ENCODE measurements at regions not wholly inside any gene's neighbourhood (a gene's known extent, or its start where the extent isn't known, plus 50 kb on each side); places are given as distances from the start of the nearest gene placed in this dataset.

DNA sequence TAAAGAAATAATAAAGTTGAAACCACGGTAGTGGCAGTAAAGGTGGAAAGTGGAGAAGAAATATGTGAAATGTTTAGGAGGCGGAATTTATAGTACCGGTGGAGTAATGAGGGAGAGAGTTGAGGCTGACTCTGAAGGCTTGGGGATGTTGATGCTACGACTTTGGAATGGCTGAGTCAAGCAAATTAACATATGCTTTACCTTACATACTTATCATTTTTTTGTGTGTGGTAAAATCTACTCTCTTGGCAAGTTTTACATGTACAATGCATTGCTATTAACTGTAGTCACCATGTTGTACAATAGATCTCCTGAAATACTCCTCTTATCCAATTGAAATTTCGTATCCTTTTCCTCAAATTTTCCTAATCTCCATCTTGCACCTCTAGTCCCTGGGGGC lies 179.0 kb downstream of the TAF11L14 start (continued):
- no peak for TF ChIP-seq ZNF462 (CRISPR knock-in tag; IDR thresholded peaks at IDR 0.05)
- no peak for TF ChIP-seq CREB1 (CRISPR knock-in tag; IDR thresholded peaks at IDR 0.05; ENCODE audit: low read depth)
- TF ChIP-seq JUNB (IDR thresholded peaks at IDR 0.05; ENCODE audit: unreplicated experiment), result no peak
- TF ChIP-seq ZNF114 (CRISPR knock-in tag; IDR thresholded peaks at IDR 0.05), result no peak
- no peak for TF ChIP-seq ETS1 (IDR thresholded peaks at IDR 0.05)

- DNase-seq (ENCODE audit: low spot score) (no peak), ATAC-seq (no peak)
- Mint-ChIP-seq H3K9me3 (no peaks in the 10 kb centered on the region), H3K36me3 (ENCODE audit: low read depth) (no peaks in the 10 kb centered on the region), H3K4me1 (no peaks in the 10 kb centered on the region), H3K27ac (no peak overlapping the region), H3K4me3 (no peak overlapping the region), H3K27me3 (ENCODE audit: insufficient read depth, low read depth, poor library complexity) (peaks cover 3% of the 10 kb centered on the region)
- no peaks in the 10 kb centered on the region for H3K36me3 ChIP-seq (ENCODE audit: insufficient read depth)
- no peaks in the 10 kb centered on the region for H3K27me3 ChIP-seq (ENCODE audit: insufficient read depth)
- H3K27ac ChIP-seq (ENCODE audit: low read depth), result no peak overlapping the region
- H3K79me2 ChIP-seq (replicated peaks; ENCODE audit: insufficient read depth), result no peaks in the 10 kb centered on the region
- H4K20me1 ChIP-seq (replicated peaks; ENCODE audit: insufficient read depth), result no peaks in the 10 kb centered on the region
- H3K9me2 ChIP-seq (ENCODE audit: insufficient read depth), result no peaks in the 10 kb centered on the region
- no peaks in the 10 kb centered on the region for H3K4me1 ChIP-seq (ENCODE audit: insufficient read depth)
- no peak overlapping the region for H3K4me2 ChIP-seq
- H3F3A ChIP-seq (replicated peaks; ENCODE audit: low read depth), result no peaks in the 10 kb centered on the region
- H3K4me3 ChIP-seq, result no peak overlapping the region
- no peak overlapping the region for H2AFZ ChIP-seq
- TF ChIP-seq POLR2AphosphoS5 (IDR thresholded peaks at IDR 0.05; ENCODE audit: low read depth) (no peak), ZNF114 (CRISPR knock-in tag; IDR thresholded peaks at IDR 0.05) (no peak), JUNB (IDR thresholded peaks at IDR 0.05; ENCODE audit: unreplicated experiment) (no peak), ETS1 (IDR thresholded peaks at IDR 0.05) (no peak), REST (IDR thresholded peaks at IDR 0.05; ENCODE audit: unreplicated experiment) (no peak), EZH2phosphoT487 (IDR thresholded peaks at IDR 0.05; ENCODE audit: unreplicated experiment) (no peak)
Measured at GRCh38 chr5:17816505-17816904, 182.2 kb downstream of the TAF11L14 start.
